Chondrocyte (in vitro differentiated cells): ENCODE measurements at regions not wholly inside any gene's neighbourhood (a gene's known extent, or its start where the extent isn't known, plus 50 kb on each side); places are given as distances from the start of the nearest gene placed in this dataset.

Experiments used
- DNase-seq: peaks from one replicate; pipeline ENCODE4 v3.0.0; 2021; ENCODE audit warnings: mixed read lengths, low spot score
- H3K27ac Mint-ChIP-seq: one replicate; pipeline ENCODE4 v1.8.0; 2021; ENCODE audit warnings: mild to moderate bottlenecking, moderate library complexity, mixed read lengths; ENCODE audit not compliant: unreplicated experiment
- H3K27me3 Mint-ChIP-seq: 2 replicates; pipeline ENCODE4 v1.8.0; 2021; ENCODE audit warnings: low read depth, mixed read lengths
- H3K36me3 Mint-ChIP-seq: 2 replicates; pipeline ENCODE4 v1.8.0; 2021; ENCODE audit warnings: low read depth, mixed read lengths
- H3K4me1 Mint-ChIP-seq: 2 replicates; pipeline ENCODE4 v1.8.0; 2021; ENCODE audit warnings: low read depth, mild to moderate bottlenecking, mixed read lengths
- H3K4me3 Mint-ChIP-seq: one replicate; pipeline ENCODE4 v1.8.0; 2021; ENCODE audit warnings: mild to moderate bottlenecking, moderate library complexity, mixed read lengths; ENCODE audit not compliant: unreplicated experiment
- H3K9me3 Mint-ChIP-seq: 2 replicates; pipeline ENCODE4 v1.8.0; 2021; ENCODE audit warnings: low read depth, mixed read lengths
- CTCF ChIP-seq: fragments of 200-600 bp; sonication (generic); IDR thresholded peaks from 2 replicates; pipeline ENCODE4 v1.5.0; 2021; ENCODE audit warnings: antibody characterized with exemption, mild to moderate bottlenecking, moderate library complexity

GRCh38 chr15:35771746-35772442, 225.9 kb upstream of the DPH6 start:
- Mint-ChIP-seq H3K27me3 (no peaks in the 10 kb centered on the region), H3K4me3 (no peak overlapping the region), H3K27ac (no peak overlapping the region), H3K36me3 (no peaks in the 10 kb centered on the region), H3K9me3 (no peaks in the 10 kb centered on the region), H3K4me1 (peaks cover 29% of the 10 kb centered on the region)
- no peak for DNase-seq
- TF ChIP-seq CTCF = no peak

GRCh38 chr15:35774653-35775052, 228.7 kb upstream of the DPH6 start:
- peaks cover 33% of the 10 kb centered on the region for H3K4me1 Mint-ChIP-seq
- no peaks in the 10 kb centered on the region for H3K9me3 Mint-ChIP-seq
- no peak for TF ChIP-seq CTCF
- H3K36me3 Mint-ChIP-seq = no peaks in the 10 kb centered on the region
- no peak for DNase-seq
- no peak overlapping the region for H3K4me3 Mint-ChIP-seq
- no peak overlapping the region for H3K27ac Mint-ChIP-seq
- H3K27me3 Mint-ChIP-seq = no peaks in the 10 kb centered on the region

- Mint-ChIP-seq H3K4me3 (no peak overlapping the region), H3K9me3 (no peaks in the 10 kb centered on the region), H3K27ac (no peak overlapping the region), H3K27me3 (no peaks in the 10 kb centered on the region), H3K36me3 (no peaks in the 10 kb centered on the region), H3K4me1 (peaks cover 33% of the 10 kb centered on the region)
- no peak for DNase-seq
- no peak for TF ChIP-seq CTCF
Observed at GRCh38 chr15:35775471-35775870, 229.5 kb upstream of the DPH6 start.

- no peak overlapping the region for H3K27ac Mint-ChIP-seq
- TF ChIP-seq CTCF = no peak
- H3K36me3 Mint-ChIP-seq = no peaks in the 10 kb centered on the region
Observed at GRCh38 chr15:35777061-35777460, 231.1 kb upstream of the DPH6 start.

GRCh38 chr15:35783203-35783602, 237.2 kb upstream of the DPH6 start:
- H3K4me1 Mint-ChIP-seq = peaks cover 23% of the 10 kb centered on the region
- no peak for DNase-seq
- no peak overlapping the region for H3K27ac Mint-ChIP-seq
- peaks cover 9% of the 10 kb centered on the region for H3K9me3 Mint-ChIP-seq
- no peaks in the 10 kb centered on the region for H3K36me3 Mint-ChIP-seq
- no peaks in the 10 kb centered on the region for H3K27me3 Mint-ChIP-seq
- H3K4me3 Mint-ChIP-seq = no peak overlapping the region
- no peak for TF ChIP-seq CTCF

More at GRCh38 chr15:35777061-35777460, 231.1 kb upstream of the DPH6 start:
- DNase-seq = no peak
- Mint-ChIP-seq H3K4me3 (no peak overlapping the region), H3K9me3 (no peaks in the 10 kb centered on the region), H3K27me3 (no peaks in the 10 kb centered on the region), H3K4me1 (peaks cover 22% of the 10 kb centered on the region)
